Peyer's patch (tissue), 4 donors: ENCODE measurements at regions not wholly inside any gene's neighbourhood (a gene's known extent, or its start where the extent isn't known, plus 50 kb on each side); places are given as distances from the start of the nearest gene placed in this dataset.

Experiments
- POLR2A ChIP-seq, 2 donors: fragments of 450-650 bp; IDR thresholded peaks; one replicate each; pipeline ENCODE4 v1.5.1; 2017; ENCODE audit warnings: antibody characterized with exemption in 2 of 2, mild to moderate bottlenecking in 2 of 2, moderate library complexity in 2 of 2
- TF ChIP-seq, protein P1 (sequence below), 6 experiments: fragments of 450-650 bp in 4 of 6; fragments of 200-600 bp in 2 of 6; sonication (generic) in 1 of 6; IDR thresholded peaks; one replicate each; pipeline ENCODE4 v1.5.1; 2017 to 2019; ENCODE audit warnings: antibody characterized with exemption in 6 of 6, mild to moderate bottlenecking in 3 of 6, moderate library complexity in 1 of 6

DNA sequence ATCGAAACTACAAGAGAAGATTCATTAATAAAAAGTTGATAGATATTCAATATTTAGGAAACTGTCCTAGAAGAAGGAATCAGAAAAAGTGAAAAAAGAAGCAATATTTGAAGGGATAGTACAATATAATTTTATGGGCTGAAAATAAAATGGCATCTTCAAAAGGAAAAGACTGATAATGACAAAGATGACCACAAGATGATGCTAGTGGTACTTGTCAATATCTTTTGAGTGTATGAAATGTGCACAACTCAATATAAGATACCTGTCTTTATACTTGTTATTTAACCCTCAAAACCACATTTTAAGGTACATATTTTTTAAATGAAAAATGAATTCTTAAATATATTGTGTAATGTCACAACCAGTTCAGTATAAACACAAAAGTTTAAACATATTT is 1059.6 kb upstream of the RAG2 start:
- TF ChIP-seq, protein P1, sequence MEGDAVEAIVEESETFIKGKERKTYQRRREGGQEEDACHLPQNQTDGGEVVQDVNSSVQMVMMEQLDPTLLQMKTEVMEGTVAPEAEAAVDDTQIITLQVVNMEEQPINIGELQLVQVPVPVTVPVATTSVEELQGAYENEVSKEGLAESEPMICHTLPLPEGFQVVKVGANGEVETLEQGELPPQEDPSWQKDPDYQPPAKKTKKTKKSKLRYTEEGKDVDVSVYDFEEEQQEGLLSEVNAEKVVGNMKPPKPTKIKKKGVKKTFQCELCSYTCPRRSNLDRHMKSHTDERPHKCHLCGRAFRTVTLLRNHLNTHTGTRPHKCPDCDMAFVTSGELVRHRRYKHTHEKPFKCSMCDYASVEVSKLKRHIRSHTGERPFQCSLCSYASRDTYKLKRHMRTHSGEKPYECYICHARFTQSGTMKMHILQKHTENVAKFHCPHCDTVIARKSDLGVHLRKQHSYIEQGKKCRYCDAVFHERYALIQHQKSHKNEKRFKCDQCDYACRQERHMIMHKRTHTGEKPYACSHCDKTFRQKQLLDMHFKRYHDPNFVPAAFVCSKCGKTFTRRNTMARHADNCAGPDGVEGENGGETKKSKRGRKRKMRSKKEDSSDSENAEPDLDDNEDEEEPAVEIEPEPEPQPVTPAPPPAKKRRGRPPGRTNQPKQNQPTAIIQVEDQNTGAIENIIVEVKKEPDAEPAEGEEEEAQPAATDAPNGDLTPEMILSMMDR (IDR thresholded peaks at IDR 0.05), result peak in 3 of 6 experiments; percentile 49 to 71 (median 57)
- no peak for TF ChIP-seq POLR2A (IDR thresholded peaks at IDR 0.05)
